ENCODE measurements at regions not wholly inside any gene's neighbourhood (a gene's known extent, or its start where the extent isn't known, plus 50 kb on each side); places are given as distances from the start of the nearest gene placed in this dataset.

- TF ChIP-seq ATF2 (tag by site-specific recombination; IDR thresholded peaks at IDR 0.05; ENCODE audit: low read depth) (no peak), ZNF362 (tag by site-specific recombination; IDR thresholded peaks at IDR 0.05) (no peak), KLF16 (tag by site-specific recombination; IDR thresholded peaks at IDR 0.05) (no peak), ZNF488 (tag by site-specific recombination; IDR thresholded peaks at IDR 0.05) (no peak), ZBTB7A (tag by site-specific recombination; IDR thresholded peaks at IDR 0.05; ENCODE audit: low read depth) (no peak), ZNF140 (tag by site-specific recombination; IDR thresholded peaks at IDR 0.05) (no peak), ZSCAN5A (tag by site-specific recombination; IDR thresholded peaks at IDR 0.05) (no peak), KLF17 (tag by site-specific recombination; IDR thresholded peaks at IDR 0.05) (no peak), ZNF837 (tag by site-specific recombination; IDR thresholded peaks at IDR 0.05) (no peak), SP3 (tag by site-specific recombination; IDR thresholded peaks at IDR 0.05) (no peak), INSM2 (tag by site-specific recombination; IDR thresholded peaks at IDR 0.05) (no peak), ZNF391 (tag by site-specific recombination; IDR thresholded peaks at IDR 0.05; ENCODE audit: borderline replicate concordance, low read depth) (no peak), ZNF544 (tag by site-specific recombination; IDR thresholded peaks at IDR 0.05) (no peak)
Observed at GRCh38 chr5:68430279-68430678, 214.7 kb downstream of the PIK3R1 start (continued).

- Histone ChIP-seq H3K4me3 (ENCODE audit: low read depth, low read length) (no peak overlapping the region), H3K9me3 (ENCODE audit: control insufficient read depth, insufficient read depth, low read depth, low read length) (no peaks in the 10 kb centered on the region), H3K36me3 (ENCODE audit: control insufficient read depth in 2 of 2, insufficient read depth in 1 of 2, low read length in 2 of 2) (no peaks in the 10 kb centered on the region), H3K4me1 (ENCODE audit: control insufficient read depth, insufficient read depth, low read length) (no peaks in the 10 kb centered on the region), H3K27ac (ENCODE audit: extremely low read depth, low read depth, low read length) (no peak overlapping the region)
- ChIA-PET POLR2A (interaction anchor here (0.8 kb wide), 1 partner anchor 19 kb away, joined by 3 read pairs; no protein-coding TSS in a partner anchor), CTCF (interaction anchor here (0.9 to 3.1 kb wide), 2 partner anchors 30 to 145 kb away, joined by 4 to 12 read pairs; no protein-coding TSS in a partner anchor)
- TF ChIP-seq ZNF433 (tag by site-specific recombination; IDR thresholded peaks at IDR 0.05; ENCODE audit: low read depth) (no peak), ZFP41 (tag by site-specific recombination; IDR thresholded peaks at IDR 0.05; ENCODE audit: borderline replicate concordance) (no peak), ZNF558 (tag by site-specific recombination; IDR thresholded peaks at IDR 0.05) (no peak), ZSCAN30 (tag by site-specific recombination; IDR thresholded peaks at IDR 0.05) (no peak), ZFP3 (tag by site-specific recombination; IDR thresholded peaks at IDR 0.05; ENCODE audit: low read depth) (no peak), ZNF664 (tag by site-specific recombination; IDR thresholded peaks at IDR 0.05) (no peak), PRDM1 (tag by site-specific recombination; IDR thresholded peaks at IDR 0.05) (no peak), ZNF776 (tag by site-specific recombination; IDR thresholded peaks at IDR 0.05; ENCODE audit: borderline replicate concordance) (no peak), ATF2 (tag by site-specific recombination; IDR thresholded peaks at IDR 0.05; ENCODE audit: low read depth) (no peak), OVOL3 (tag by site-specific recombination; IDR thresholded peaks at IDR 0.05) (no peak), ZBTB20 (tag by site-specific recombination; IDR thresholded peaks at IDR 0.05) (no peak), KLF9 (tag by site-specific recombination; IDR thresholded peaks at IDR 0.05; ENCODE audit: low read depth) (no peak), ZNF423 (tag by site-specific recombination; IDR thresholded peaks at IDR 0.05) (no peak), ZNF404 (tag by site-specific recombination; IDR thresholded peaks at IDR 0.05) (no peak), ZNF169 (tag by site-specific recombination; IDR thresholded peaks at IDR 0.05) (no peak), SP3 (tag by site-specific recombination; IDR thresholded peaks at IDR 0.05) (no peak)
Observed at GRCh38 chr5:68431186-68431585, 215.6 kb downstream of the PIK3R1 start.
